CD4-positive, alpha-beta T cell treated with Interleukin-17A for 1 hour (primary cell): ENCODE measurements at regions not wholly inside any gene's neighbourhood (a gene's known extent, or its start where the extent isn't known, plus 50 kb on each side); places are given as distances from the start of the nearest gene placed in this dataset.
"Not testable (repeated sequence)": the region's sequence is repeated elsewhere in the genome, so short reads cannot be mapped to it uniquely, and the experiment has no call there.

ENCODE experiments used
- DNase-seq: peaks from one replicate; pipeline ENCODE4 v3.0.0-alpha.2; 2020

DNA sequence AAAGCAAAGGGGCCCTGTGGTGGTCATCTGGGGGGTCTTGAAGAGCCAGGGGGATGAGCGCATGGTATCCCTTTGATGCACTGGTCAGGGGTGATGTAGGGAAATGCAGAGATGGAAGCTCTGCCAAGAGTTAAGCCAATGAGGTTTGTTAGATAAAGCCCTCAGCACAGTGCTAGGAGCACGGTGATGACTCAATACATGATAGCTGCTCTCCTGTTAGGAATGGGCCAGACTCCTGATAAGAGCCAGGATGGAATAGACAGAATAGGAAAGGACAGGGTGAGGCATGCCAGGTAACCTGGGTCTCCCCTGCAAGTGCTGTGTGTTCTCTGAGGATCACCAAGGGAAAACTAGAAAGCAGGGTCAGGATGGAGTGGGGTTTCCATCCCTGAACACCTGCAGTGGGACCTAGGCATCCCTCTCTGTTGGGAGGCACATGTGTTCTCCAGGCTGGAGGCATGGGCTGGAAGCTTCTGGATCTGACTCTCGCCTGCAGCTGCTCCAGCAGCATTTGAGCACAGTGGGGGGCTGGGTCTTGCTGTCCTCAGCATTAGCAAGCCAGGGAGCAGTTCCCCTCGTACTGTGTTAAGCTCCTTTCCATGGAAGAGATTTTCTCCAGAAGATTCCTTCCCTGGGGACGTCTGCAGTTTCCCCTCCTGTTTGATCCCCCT is 71.8 kb upstream of the TIAM2 start:
- no peak for DNase-seq

DNA sequence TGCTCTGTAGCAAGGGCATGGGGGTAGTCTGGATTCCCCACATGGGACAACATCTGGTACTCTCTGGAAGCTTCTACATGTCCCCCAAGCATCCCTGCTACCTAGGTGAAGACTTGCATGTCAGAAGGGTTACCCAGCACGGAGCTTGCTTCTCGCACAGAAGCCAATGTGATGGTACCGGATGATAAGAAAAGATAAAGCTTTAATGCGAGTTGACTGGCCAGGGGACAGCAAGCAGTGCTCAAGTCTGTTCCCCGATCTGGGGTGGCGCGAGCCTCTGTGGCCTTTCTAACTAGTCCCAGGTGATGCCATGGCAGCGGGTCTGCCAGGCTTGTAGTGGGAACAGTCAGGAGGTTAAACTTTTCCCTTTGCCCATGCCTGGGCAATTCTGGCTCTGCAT is 70.0 kb upstream of the TIAM2 start:
- no peak for DNase-seq

DNA sequence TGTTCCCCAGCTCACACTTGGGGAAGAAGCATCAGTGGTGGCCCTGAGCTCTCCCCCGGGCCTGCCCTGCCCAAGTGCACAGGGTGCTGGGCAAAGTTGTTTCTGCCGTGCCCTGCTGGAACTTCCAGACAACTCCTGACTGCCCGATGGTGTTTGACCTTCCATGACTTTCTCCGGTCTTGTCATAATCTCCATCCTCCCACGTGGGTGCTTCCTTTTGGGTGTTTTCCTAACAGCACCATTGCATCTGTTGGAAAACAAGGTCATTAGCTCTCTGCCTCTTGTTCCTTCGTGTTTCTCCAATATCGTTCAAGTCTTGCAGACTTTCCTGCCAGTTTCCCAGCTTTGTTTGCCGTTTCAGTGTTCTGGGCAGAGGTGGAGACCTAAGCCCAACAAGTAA is 68.7 kb upstream of the TIAM2 start:
- no peak for DNase-seq

DNA sequence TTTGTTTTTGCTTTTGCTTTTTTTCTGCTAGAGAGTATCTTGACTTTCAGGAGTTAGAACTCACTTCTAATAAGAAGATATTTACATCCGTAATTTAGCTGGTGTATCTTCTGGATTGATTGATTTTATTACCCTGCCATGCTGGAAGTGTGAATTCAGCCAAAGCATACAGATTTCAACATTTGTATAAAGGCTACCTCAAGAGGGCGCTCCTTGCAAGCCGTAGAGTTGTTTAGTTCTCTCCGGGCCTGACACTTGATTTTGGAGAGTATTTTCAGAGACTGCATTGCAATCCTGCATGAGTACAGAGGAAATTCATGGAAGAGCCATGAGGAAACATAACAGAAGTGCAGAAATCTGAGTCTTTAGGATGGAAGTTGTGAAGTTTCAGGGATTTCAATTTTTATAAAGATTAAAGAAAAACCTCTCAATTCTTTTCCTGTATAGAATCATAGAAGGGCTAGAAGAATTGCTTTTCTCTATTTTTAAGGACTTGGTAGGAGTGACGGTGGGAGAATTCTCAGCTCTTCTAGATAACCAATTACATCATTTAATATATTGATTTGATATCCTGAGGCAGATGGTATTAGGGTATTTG is 66.7 kb upstream of the TIAM2 start:
- DNase-seq: peak; percentile 72

DNA sequence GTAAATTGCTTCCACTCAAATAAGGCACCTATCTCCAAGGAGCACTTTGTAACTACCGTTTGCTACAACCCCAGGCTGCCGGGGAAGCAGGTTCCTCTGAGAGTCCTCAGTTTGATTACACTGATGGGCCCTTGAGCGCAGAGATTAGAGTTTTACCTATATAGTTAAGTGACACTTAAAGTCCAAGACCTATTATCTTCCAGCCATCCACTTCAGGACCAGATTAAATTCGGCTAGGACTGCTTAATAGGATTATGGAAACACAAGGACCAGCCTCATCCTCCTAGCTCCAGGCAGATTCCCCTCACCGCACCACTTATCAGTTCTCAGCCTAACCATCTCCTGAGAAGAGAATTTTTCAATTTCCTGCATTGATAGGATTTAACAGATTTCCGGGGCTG is 64.7 kb upstream of the TIAM2 start:
- DNase-seq: no peak

DNA sequence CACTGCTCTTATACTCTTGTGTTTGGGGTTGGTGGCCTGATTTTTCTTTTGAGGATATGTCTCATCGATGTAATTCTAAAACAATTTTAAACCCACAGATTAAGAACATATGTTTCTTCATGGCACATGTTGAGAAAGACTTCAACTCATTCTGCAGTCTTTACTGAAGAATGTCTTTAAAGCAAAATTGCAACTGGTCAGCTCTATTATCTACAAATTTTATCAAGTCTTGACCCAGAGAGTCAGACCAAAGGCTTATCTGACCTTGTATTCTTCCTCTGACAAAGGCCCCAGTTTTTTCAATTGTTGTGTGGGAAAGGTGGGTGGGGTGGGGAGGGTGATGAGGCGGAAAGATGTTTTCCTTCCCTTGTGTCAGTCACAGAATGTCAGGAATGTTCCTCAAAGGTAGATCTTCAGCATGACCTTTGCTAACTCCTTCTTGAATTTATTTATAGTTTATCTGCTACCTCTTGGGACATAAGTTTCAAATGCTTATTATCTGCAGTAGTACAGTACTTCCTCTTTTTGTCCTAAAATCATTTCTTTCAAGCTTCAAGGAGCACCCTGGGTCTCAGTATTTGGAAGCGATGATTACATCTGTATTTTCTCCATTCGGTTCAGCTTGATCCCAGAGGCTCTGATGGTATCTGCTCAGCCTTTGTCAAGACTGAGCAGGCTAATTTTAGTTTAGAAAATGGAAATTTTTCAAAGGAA is 63.2 kb upstream of the TIAM2 start:
- DNase-seq: no peak

DNA sequence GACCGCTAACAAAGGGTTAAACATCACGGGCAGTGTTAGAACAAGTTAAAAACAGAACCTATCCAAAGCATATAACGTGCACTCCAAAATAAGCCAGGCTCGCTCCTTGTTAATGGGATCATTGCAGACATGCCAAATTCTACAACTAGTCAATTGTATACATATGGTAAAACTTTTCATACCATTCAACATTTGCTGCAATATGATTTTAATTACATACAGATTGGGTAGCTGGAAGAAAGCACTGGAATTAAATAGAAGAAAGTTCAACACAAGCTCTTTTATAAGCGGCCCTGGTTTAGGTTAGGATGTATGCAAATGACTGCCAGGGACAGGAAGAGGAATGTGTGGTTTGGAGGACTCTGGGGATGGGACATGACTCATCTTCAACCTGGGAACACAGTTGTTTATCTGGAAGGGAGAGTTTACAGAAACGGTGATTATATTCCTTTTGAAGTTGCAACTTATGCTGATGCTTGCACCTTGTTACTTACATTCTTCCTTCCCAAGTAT is 62.5 kb upstream of the TIAM2 start:
- no peak for DNase-seq

DNA sequence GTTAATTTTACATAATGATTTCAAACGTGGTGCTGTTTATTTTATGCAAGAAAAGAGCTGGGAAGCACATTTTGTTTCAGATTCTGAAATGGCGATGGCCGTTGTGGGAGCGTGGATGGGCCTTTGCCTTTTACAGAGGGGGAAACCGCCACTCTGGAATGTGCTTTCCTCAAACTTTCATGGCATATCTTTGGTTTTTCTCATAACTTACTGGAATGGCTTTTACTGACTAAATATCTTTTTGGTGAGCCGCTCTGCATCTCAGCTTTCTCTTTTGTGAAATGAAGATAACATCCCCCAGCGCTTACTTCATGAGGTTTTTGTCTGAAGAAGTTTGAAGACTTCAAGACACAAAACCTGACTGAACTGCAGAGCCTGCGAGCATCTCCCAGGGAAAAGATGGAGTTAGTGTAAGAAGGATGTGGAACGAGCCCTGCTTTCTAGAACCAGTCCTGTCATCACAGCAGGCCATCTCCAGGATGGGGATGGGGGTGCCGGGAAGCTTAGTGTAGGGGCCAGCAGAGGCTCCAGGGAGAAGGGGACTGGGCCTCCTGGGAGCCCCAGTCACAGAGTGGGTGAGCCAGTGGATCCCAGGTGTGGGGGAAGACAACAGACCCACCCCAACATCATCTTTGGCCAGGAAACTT is 61.8 kb upstream of the TIAM2 start:
- DNase-seq: no peak

DNA sequence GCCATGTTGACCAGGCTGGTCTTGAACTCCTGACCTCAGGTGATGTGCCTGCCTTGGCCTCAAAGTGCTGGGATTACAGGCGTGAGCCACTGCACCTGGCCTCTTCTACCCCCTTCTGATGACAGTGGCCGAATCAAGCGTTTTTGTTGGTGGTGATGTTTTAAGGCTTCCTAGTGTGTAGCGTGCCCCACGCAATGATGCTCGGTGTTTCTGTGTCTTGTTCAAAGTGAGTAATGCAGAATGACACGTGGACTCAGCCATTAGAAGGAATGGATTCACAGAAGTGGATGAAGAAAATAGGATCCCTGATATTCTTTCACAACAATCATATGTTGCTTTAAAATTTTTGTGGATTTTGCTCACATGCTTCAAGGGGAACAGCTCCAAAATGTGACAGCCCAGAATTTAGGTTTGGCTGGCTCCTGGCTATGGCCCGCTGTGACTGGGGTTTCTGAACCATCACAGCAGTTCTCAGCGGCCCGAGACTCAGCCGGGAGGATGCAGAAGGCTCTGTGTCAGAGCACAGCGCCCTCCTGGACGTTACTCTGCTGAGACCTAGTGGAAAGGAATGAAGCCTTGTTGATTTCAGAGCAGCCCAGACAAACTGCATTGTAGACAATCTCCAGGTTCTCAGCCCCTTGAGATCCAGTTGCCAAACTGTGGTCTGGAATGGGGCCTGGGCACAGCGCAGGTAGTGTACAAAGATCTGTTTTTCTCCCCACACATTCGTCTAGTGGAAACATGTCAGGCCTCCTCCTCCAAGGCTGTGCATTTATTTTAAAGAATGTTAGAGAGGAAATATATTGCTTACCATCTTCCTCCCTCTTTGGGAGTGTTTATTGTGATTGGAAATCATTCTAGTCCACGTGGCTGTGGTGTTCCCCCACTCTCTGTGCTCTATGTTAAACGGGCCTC is 57.6 kb upstream of the TIAM2 start:
- DNase-seq: no peak

DNA sequence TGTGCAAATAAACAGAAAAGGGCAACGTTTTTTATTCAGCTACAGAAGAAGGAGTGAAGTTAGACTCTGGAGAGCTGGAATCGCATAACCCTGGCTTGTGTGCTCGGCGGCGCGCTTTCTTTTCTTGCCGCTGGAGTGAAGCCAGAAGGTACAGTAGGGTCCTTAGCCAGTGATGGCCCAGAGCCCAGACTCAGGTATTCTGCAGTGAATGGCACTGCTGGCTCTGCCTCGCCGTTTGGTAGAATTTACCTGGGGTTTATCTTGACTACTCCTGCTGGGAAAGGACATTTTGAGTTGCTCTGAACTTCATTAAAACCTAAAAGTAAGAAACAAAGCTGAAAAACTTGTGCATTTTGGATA is 56.9 kb upstream of the TIAM2 start:
- DNase-seq: no peak

DNA sequence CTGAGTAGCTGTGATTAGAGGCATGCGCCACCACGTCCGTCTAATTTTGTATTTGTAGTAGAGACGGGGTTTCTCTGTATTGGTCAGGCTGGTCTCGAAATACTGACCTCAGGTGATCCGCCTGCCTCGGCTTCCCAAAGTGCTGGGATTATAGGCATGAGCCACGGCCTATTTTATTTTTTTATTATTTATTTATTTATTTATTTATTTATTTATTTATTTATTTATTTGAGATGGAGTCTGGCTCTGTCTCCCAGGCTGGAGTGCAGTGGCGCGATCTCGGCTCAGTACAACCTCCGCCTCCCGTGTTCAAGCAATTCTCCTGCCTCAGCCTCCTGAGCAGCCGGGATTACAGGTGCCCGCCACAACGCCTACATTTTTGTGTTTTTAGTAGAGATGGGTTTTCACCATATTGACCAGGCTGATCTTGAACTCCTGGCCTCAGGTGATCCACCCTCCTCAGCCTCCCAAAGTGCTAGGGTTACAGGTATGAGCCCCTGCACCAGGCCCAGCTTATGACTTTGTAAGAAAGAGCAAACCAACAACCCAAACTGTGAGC is 56.3 kb upstream of the TIAM2 start:
- DNase-seq: not testable (repeated sequence)

DNA sequence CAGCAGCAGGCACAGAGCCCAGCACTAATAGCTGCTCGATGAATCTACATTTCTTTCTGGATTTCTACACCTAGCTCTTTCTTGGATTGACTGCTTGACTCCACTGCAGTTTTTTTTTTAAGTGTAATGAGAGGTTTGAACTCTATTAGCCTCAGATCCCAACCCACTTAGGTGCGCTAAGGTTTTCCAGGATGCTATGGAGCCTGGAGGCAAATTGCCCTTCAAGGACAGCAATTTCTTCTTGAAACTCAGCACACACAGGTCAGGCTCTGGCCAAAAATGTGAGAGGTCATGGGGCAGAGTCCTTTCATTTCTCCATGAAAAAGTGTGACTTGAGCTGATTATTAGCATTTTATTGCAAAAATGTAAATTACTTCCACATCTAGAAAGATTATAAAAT is 52.3 kb upstream of the TIAM2 start:
- no peak for DNase-seq

DNA sequence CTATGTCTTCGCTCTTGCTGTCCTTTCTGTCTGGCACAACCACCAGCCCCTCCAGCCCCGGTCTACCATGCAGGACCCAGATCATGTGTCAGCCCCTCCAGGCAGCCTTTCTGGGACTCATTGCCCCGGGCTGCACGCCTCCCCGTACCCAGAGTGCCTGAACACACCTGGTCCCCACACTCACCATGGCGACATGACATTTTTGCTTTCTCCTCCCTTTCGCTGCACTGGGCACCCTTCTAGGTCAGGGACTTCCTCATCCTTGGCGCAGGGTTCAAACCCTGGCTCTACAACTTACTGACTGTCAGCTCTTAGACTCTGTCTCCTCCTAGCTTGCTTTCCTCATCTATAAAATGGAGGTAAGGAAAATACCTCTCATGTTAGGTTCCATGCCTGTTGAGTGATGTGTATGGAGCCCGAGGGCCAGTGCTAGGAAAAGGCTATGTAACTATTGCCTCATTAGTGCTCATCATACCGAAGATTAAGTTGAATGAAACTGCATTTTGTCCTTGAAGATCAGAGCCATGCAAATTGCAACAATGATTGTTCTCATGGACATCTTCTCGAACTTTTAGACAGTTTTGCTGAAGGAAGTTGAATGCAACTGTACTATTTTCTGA is 49.7 kb upstream of the TIAM2 start:
- no peak for DNase-seq
